ENCODE measurements at regions not wholly inside any gene's neighbourhood (a gene's known extent, or its start where the extent isn't known, plus 50 kb on each side); places are given as distances from the start of the nearest gene placed in this dataset.

DNA sequence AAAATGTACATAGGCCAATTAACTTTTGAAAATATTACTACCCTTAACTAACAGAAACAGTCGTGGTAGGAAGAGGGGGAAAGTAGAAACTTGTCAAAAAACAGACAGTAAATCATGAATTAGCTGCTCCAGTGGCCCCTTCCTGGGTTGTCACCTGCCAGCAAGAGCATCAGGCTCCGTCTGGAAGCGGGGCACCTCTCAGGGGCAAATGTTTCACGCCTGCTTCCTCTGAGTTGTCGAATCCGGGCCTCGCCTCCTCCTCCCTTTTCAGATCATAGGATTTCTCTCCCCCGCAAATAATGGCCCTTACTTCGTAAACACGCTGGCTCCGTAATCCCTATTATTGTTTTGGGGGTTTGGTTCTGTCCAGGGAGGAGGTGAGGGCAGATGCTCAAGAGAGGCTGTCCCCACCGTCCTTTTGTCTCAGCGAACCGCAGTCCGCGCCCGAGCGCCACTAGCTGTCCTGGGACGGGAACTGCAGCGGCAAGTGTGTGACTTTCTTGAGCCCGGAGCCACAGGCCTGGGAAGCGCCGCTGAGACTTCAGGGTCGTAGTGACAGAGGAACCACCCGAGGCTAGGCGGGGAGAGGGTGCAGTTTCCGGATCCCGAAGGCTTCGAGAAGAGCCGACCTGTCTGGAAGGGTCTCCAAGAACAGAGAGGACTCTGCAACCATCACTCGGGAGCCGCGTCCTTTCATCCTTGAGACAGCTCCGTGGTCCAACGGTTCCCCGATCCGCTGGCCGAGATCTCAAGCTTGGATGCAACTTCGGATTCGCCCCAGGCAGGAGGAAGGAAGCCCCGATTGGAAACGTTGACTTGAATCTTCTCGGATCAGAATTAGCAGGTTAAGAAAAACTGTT is 214.5 kb upstream of the ZNF184 start (continued):
- TF ChIP-seq IKZF5 (CRISPR knock-in tag; IDR thresholded peaks at IDR 0.05) (peak; percentile 34; the same call in 1 of the 2 replicates), CBX5 (CRISPR knock-in tag; IDR thresholded peaks at IDR 0.05; ENCODE audit: borderline replicate concordance) (0 out of 2 replicates have a peak, but pooled peaks have one; percentile 34), RAD51 (IDR thresholded peaks at IDR 0.05; ENCODE audit: borderline replicate concordance) (no peak), ELK4 (CRISPR knock-in tag; IDR thresholded peaks at IDR 0.05; ENCODE audit: borderline replicate concordance) (no peak), NFIC (IDR thresholded peaks at IDR 0.05; ENCODE audit: low read length) (no peak), FOXA3 (CRISPR knock-in tag; IDR thresholded peaks at IDR 0.05) (peak; percentile 21; the same call in 1 of the 2 replicates), KDM5B (CRISPR knock-in tag; IDR thresholded peaks at IDR 0.05; ENCODE audit: borderline replicate concordance) (peak; percentile 36; the same call in 1 of the 2 replicates), NFIB (CRISPR knock-in tag; IDR thresholded peaks at IDR 0.05; ENCODE audit: borderline replicate concordance) (no peak), AGO2 (optimal IDR thresholded peaks at IDR 0.05; ENCODE audit: low read depth, low read length) (no peak), ZMYM4 (CRISPR knock-in tag; IDR thresholded peaks at IDR 0.05) (no peak), PRDM4 (CRISPR knock-in tag; IDR thresholded peaks at IDR 0.05; ENCODE audit: borderline replicate concordance) (no peak), ZBTB8A (CRISPR knock-in tag; IDR thresholded peaks at IDR 0.05; ENCODE audit: borderline replicate concordance, low read depth) (no peak), FOXM1 (CRISPR knock-in tag; IDR thresholded peaks at IDR 0.05) (no peak), HNRNPUL1 (IDR thresholded peaks at IDR 0.05; ENCODE audit: low read depth, low read length) (no peak), ZBTB38 (CRISPR knock-in tag; IDR thresholded peaks at IDR 0.05) (no peak; the same call in 1 of the 2 replicates), HOXA5 (CRISPR knock-in tag; IDR thresholded peaks at IDR 0.05) (no peak), CEBPG (CRISPR knock-in tag; IDR thresholded peaks at IDR 0.05) (no peak), ZSCAN31 (CRISPR knock-in tag; IDR thresholded peaks at IDR 0.05; ENCODE audit: low read depth) (no peak), ZNF101 (CRISPR knock-in tag; IDR thresholded peaks at IDR 0.05; ENCODE audit: borderline replicate concordance, low read depth) (no peak), ATM (IDR thresholded peaks at IDR 0.05; ENCODE audit: borderline replicate concordance) (no peak), HMGA1 (CRISPR knock-in tag; conservative IDR thresholded peaks at IDR 0.05) (no peak), PHF20 (CRISPR knock-in tag; IDR thresholded peaks at IDR 0.05) (no peak)
- TF ChIP-seq, protein P1, sequence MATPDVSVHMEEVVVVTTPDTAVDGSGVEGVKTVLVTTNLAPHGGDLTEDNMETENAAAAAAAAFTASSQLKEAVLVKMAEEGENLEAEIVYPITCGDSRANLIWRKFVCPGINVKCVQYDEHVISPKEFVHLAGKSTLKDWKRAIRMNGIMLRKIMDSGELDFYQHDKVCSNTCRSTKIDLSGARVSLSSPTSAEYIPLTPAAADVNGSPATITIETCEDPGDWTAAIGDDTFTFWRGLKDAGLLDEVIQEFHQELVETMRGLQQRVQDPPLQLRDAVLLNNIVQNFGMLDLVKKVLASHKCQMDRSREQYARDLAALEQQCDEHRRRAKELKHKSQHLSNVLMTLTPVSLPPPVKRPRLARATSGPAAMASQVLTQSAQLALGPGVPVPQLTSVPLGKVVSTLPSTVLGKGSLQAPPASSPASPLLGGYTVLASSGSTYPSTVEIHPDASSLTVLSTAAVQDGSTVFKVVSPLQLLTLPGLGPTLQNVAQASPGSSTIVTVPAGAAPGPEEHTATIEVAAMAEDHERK (CRISPR knock-in tag; IDR thresholded peaks at IDR 0.05; ENCODE audit: low read depth) = no peak

Measured in HepG2 (cell line).